C4-2B (cell line): ENCODE measurements at regions not wholly inside any gene's neighbourhood (a gene's known extent, or its start where the extent isn't known, plus 50 kb on each side); places are given as distances from the start of the nearest gene placed in this dataset.

Source experiments
- ZFX ChIP-seq: fragments of 450-650 bp; IDR thresholded peaks from 2 replicates; pipeline ENCODE4 v1.6.1; 2017
- TF ChIP-seq, protein P1 (sequence below): fragments of 450-650 bp; conservative IDR thresholded peaks from 2 replicates; pipeline ENCODE4 v1.5.1; 2017; ENCODE audit warnings: mild to moderate bottlenecking

DNA sequence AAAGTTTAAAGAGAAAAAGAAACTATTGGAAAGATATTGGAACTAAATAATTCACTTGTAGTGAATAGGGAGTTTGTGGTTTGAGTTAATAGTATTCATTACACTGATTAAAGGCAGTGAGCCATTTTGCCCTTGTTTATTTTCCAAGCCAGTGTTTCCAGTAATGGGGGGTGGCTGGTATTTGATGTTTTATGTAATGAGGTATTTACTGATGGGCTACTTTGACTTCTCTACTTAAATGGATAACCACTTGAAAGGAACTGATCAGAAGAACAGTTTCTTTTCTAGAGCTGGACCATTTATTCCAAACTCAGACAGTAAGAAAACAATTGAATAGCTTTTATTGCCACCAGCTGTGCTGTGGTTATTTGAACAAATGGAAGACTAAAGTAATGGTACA lies 227.0 kb upstream of the HDAC9 start:
- TF ChIP-seq, protein P1, sequence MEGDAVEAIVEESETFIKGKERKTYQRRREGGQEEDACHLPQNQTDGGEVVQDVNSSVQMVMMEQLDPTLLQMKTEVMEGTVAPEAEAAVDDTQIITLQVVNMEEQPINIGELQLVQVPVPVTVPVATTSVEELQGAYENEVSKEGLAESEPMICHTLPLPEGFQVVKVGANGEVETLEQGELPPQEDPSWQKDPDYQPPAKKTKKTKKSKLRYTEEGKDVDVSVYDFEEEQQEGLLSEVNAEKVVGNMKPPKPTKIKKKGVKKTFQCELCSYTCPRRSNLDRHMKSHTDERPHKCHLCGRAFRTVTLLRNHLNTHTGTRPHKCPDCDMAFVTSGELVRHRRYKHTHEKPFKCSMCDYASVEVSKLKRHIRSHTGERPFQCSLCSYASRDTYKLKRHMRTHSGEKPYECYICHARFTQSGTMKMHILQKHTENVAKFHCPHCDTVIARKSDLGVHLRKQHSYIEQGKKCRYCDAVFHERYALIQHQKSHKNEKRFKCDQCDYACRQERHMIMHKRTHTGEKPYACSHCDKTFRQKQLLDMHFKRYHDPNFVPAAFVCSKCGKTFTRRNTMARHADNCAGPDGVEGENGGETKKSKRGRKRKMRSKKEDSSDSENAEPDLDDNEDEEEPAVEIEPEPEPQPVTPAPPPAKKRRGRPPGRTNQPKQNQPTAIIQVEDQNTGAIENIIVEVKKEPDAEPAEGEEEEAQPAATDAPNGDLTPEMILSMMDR = no peak
- TF ChIP-seq ZFX = no peak
